Activated naive CD4-positive, alpha-beta T cell treated with anti-CD3 and anti-CD28 coated beads for 36 hours (primary cell): ENCODE measurements at regions not wholly inside any gene's neighbourhood (a gene's known extent, or its start where the extent isn't known, plus 50 kb on each side); places are given as distances from the start of the nearest gene placed in this dataset.

Experiments
- CTCF ChIA-PET: fragments of 350-600 bp; sonication (Branson Sonifier 250); formaldehyde crosslinking; loops from one replicate; lab custom pipeline; 2021; ENCODE audit warnings: antibody characterized with exemption; lab: Charles Lee
- DNase-seq: peaks from one replicate; pipeline ENCODE4 v3.0.0-alpha.2; 2020
- H3K27ac Mint-ChIP-seq: one replicate; pipeline ENCODE4 v1.8.0; 2021; ENCODE audit warnings: mild to moderate bottlenecking, mixed read lengths
- H3K27me3 Mint-ChIP-seq: one replicate; pipeline ENCODE4 v1.8.0; 2021; ENCODE audit warnings: low read depth, mixed read lengths
- H3K36me3 Mint-ChIP-seq: one replicate; pipeline ENCODE4 v1.8.0; 2021; ENCODE audit warnings: low read depth, mixed read lengths
- H3K4me1 Mint-ChIP-seq: one replicate; pipeline ENCODE4 v1.8.0; 2021; ENCODE audit warnings: low read depth, mixed read lengths
- H3K4me3 Mint-ChIP-seq: one replicate; pipeline ENCODE4 v1.8.0; 2021; ENCODE audit warnings: mild to moderate bottlenecking, moderate library complexity, mixed read lengths
- H3K9me3 Mint-ChIP-seq: one replicate; pipeline ENCODE4 v1.8.0; 2021; ENCODE audit warnings: mixed read lengths
- intact Hi-C: fragments of 100-400 bp; cut with micrococcal nuclease; formaldehyde crosslinking; loops from one replicate; pipeline ENCODE4 v1.15.1; 2023

- no peak overlapping the region for H3K4me3 Mint-ChIP-seq
- no peaks in the 10 kb centered on the region for H3K36me3 Mint-ChIP-seq
- H3K27ac Mint-ChIP-seq = no peak overlapping the region
- CTCF ChIA-PET = no interaction called here
- intact Hi-C loops = no loop called here
- no peaks in the 10 kb centered on the region for H3K9me3 Mint-ChIP-seq
- no peak for DNase-seq
- H3K4me1 Mint-ChIP-seq = no peaks in the 10 kb centered on the region
- H3K27me3 Mint-ChIP-seq = peaks cover 2% of the 10 kb centered on the region
These were observed 274.1 kb upstream of the WWC1 start for GRCh38 chr5:168017313-168017712.

GRCh38 chr5:168019143-168019542 lies 272.3 kb upstream of the WWC1 start:
- CTCF ChIA-PET = no interaction called here
- Mint-ChIP-seq H3K9me3 (no peaks in the 10 kb centered on the region), H3K4me3 (no peak overlapping the region), H3K36me3 (no peaks in the 10 kb centered on the region), H3K27ac (no peak overlapping the region), H3K4me1 (no peaks in the 10 kb centered on the region), H3K27me3 (peaks cover 2% of the 10 kb centered on the region)
- DNase-seq = no peak
- intact Hi-C loops = no loop called here

GRCh38 chr5:168020542-168021294 lies 270.7 kb upstream of the WWC1 start:
- intact Hi-C loops = no loop called here
- DNase-seq = no peak
- CTCF ChIA-PET = no interaction called here
- H3K9me3 Mint-ChIP-seq = no peaks in the 10 kb centered on the region
- H3K4me3 Mint-ChIP-seq = no peak overlapping the region
- peaks cover 2% of the 10 kb centered on the region for H3K27me3 Mint-ChIP-seq
- no peaks in the 10 kb centered on the region for H3K4me1 Mint-ChIP-seq
- no peak overlapping the region for H3K27ac Mint-ChIP-seq
- no peaks in the 10 kb centered on the region for H3K36me3 Mint-ChIP-seq

GRCh38 chr5:168022446-168023169 lies 268.8 kb upstream of the WWC1 start:
- Mint-ChIP-seq H3K27ac (no peak overlapping the region), H3K27me3 (peaks cover 3% of the 10 kb centered on the region)

GRCh38 chr5:168023191-168023590 lies 268.3 kb upstream of the WWC1 start:
- Mint-ChIP-seq H3K4me1 (no peaks in the 10 kb centered on the region), H3K27ac (no peak overlapping the region), H3K27me3 (peaks cover 3% of the 10 kb centered on the region), H3K9me3 (no peaks in the 10 kb centered on the region), H3K4me3 (no peak overlapping the region), H3K36me3 (no peaks in the 10 kb centered on the region)
- DNase-seq = no peak
- intact Hi-C loops = no loop called here
- CTCF ChIA-PET = no interaction called here

More at GRCh38 chr5:168022446-168023169, 268.8 kb upstream of the WWC1 start:
- DNase-seq = no peak
- Mint-ChIP-seq H3K36me3 (no peaks in the 10 kb centered on the region), H3K4me3 (no peak overlapping the region), H3K9me3 (no peaks in the 10 kb centered on the region), H3K4me1 (no peaks in the 10 kb centered on the region)
- CTCF ChIA-PET = no interaction called here
- intact Hi-C loops = no loop called here

- Mint-ChIP-seq H3K27me3 (peaks cover 3% of the 10 kb centered on the region), H3K36me3 (no peaks in the 10 kb centered on the region), H3K4me3 (no peak overlapping the region), H3K4me1 (no peaks in the 10 kb centered on the region), H3K27ac (no peak overlapping the region), H3K9me3 (no peaks in the 10 kb centered on the region)
- CTCF ChIA-PET = no interaction called here
- intact Hi-C loops = no loop called here
- DNase-seq = no peak
These were observed 267.1 kb upstream of the WWC1 start for GRCh38 chr5:168024306-168024705.

GRCh38 chr5:168027007-168027406 lies 264.4 kb upstream of the WWC1 start:
- intact Hi-C loops = no loop called here
- H3K36me3 Mint-ChIP-seq = no peaks in the 10 kb centered on the region
- CTCF ChIA-PET = no interaction called here

GRCh38 chr5:168030912-168031311 lies 260.5 kb upstream of the WWC1 start:
- Mint-ChIP-seq H3K4me1 (no peaks in the 10 kb centered on the region), H3K27me3 (peaks cover 3% of the 10 kb centered on the region), H3K27ac (no peak overlapping the region), H3K36me3 (no peaks in the 10 kb centered on the region), H3K4me3 (no peak overlapping the region), H3K9me3 (no peaks in the 10 kb centered on the region)
- CTCF ChIA-PET = no interaction called here
- intact Hi-C loops = no loop called here
- DNase-seq = no peak

More at GRCh38 chr5:168027007-168027406, 264.4 kb upstream of the WWC1 start:
- DNase-seq = no peak
- Mint-ChIP-seq H3K4me1 (no peaks in the 10 kb centered on the region), H3K27ac (no peak overlapping the region), H3K4me3 (no peak overlapping the region), H3K27me3 (peaks cover 2% of the 10 kb centered on the region), H3K9me3 (no peaks in the 10 kb centered on the region)

- CTCF ChIA-PET = no interaction called here
- Mint-ChIP-seq H3K27ac (no peak overlapping the region), H3K4me3 (no peak overlapping the region), H3K4me1 (no peaks in the 10 kb centered on the region), H3K27me3 (peaks cover 3% of the 10 kb centered on the region), H3K9me3 (no peaks in the 10 kb centered on the region), H3K36me3 (no peaks in the 10 kb centered on the region)
- DNase-seq = no peak
- intact Hi-C loops = no loop called here
These were observed 259.8 kb upstream of the WWC1 start for GRCh38 chr5:168031614-168032013.

- CTCF ChIA-PET = interaction anchor here (0.5 kb wide), 1 partner anchor 1919 kb away, joined by 3 read pairs; no protein-coding TSS in a partner anchor
- H3K36me3 Mint-ChIP-seq = no peaks in the 10 kb centered on the region
- intact Hi-C loops = no loop called here
- H3K4me1 Mint-ChIP-seq = no peaks in the 10 kb centered on the region
- H3K27ac Mint-ChIP-seq = no peak overlapping the region
- H3K27me3 Mint-ChIP-seq = no peaks in the 10 kb centered on the region
- no peak for DNase-seq
- H3K4me3 Mint-ChIP-seq = no peak overlapping the region
- H3K9me3 Mint-ChIP-seq = no peaks in the 10 kb centered on the region
These were observed 252.4 kb upstream of the WWC1 start for GRCh38 chr5:168039039-168039438.

GRCh38 chr5:168039566-168040248 lies 251.7 kb upstream of the WWC1 start:
- no peaks in the 10 kb centered on the region for H3K27me3 Mint-ChIP-seq
- H3K4me3 Mint-ChIP-seq = no peak overlapping the region
- H3K9me3 Mint-ChIP-seq = no peaks in the 10 kb centered on the region
- intact Hi-C loops = no loop called here
- H3K27ac Mint-ChIP-seq = no peak overlapping the region
- CTCF ChIA-PET = no interaction called here
- H3K4me1 Mint-ChIP-seq = no peaks in the 10 kb centered on the region
- H3K36me3 Mint-ChIP-seq = no peaks in the 10 kb centered on the region
- DNase-seq = no peak

- Mint-ChIP-seq H3K4me1 (no peaks in the 10 kb centered on the region), H3K27me3 (no peaks in the 10 kb centered on the region), H3K36me3 (no peaks in the 10 kb centered on the region), H3K9me3 (no peaks in the 10 kb centered on the region), H3K4me3 (no peak overlapping the region), H3K27ac (no peak overlapping the region)
- DNase-seq = no peak
- intact Hi-C loops = no loop called here
- CTCF ChIA-PET = no interaction called here
These were observed 249.9 kb upstream of the WWC1 start for GRCh38 chr5:168041583-168041982.
